ENCODE measurements at regions not wholly inside any gene's neighbourhood (a gene's known extent, or its start where the extent isn't known, plus 50 kb on each side); places are given as distances from the start of the nearest gene placed in this dataset.

DNA sequence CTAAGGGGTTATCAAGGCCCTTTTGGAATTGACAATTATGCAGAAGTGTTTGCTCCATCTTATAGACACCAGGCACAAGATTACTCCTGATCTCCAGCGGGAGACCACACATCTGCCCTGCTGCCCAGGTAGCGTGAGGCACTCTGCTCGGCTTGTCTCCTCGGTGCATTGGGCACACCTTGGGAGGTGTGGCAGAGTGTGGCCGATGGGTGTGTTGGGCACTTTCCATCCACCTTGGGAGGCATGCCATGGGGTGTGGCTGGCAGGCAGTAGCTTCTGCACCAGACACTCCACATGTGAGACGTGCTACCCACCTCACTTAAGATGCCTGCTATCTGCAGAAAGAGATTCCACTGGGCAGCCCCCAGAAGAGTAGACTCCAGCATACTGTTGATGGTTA, 54.1 kb downstream of the GADD45G start:
- Histone ChIP-seq H4K20me1 (replicated peaks in 1 of 2; ENCODE audit: control insufficient read depth in 1 of 2, insufficient read depth in 2 of 2, low read length in 2 of 2) (no peaks in the 10 kb centered on the region), H2BK12ac (ENCODE audit: low read depth, low read length) (peak overlapping the region; percentile 91; the same call in 1 of the 2 replicates), H3K18ac (ENCODE audit: extremely low read depth, low read length) (no peak overlapping the region), H3K36me3 (ENCODE audit: control insufficient read depth in 2 of 4, insufficient read depth in 4 of 4, low read length in 3 of 4) (no peaks in the 10 kb centered on the region), H3K14ac (ENCODE audit: insufficient read length) (no peak overlapping the region), H3K9ac (replicated peaks in 1 of 4; ENCODE audit: extremely low read depth in 1 of 4, low read depth in 3 of 4, low read length in 3 of 4) (no peak overlapping the region), H2AK5ac (ENCODE audit: low read depth, low read length) (no peak overlapping the region), H3K4ac (replicated peaks; ENCODE audit: insufficient read length, low read depth, low read length) (no peak overlapping the region), H4K91ac (replicated peaks; ENCODE audit: insufficient read length, low read length) (no peak overlapping the region), H3K4me3 (ENCODE audit: extremely low read depth in 1 of 4, insufficient read depth in 2 of 4, low read depth in 3 of 4, low read length in 4 of 4) (no peak overlapping the region), H3K27me3 (replicated peaks in 1 of 4; ENCODE audit: control insufficient read depth in 3 of 4, extremely low read depth in 1 of 4, insufficient read depth in 3 of 4, low read length in 3 of 4) (peaks cover 0 to 9% (median 0%) of the 10 kb centered on the region in 4 experiments; a peak in 1 of 7 replicates), H2AFZ (ENCODE audit: low read length) (no peak overlapping the region), H2BK15ac (ENCODE audit: low read length) (peak overlapping the region; percentile 90; the same call in 1 of the 2 replicates), H3K23me2 (ENCODE audit: low read depth, low read length) (no peaks in the 10 kb centered on the region), H3K9me3 (ENCODE audit: insufficient read depth in 2 of 2, low read depth in 1 of 2, low read length in 1 of 2) (no peaks in the 10 kb centered on the region), H2BK120ac (replicated peaks; ENCODE audit: low read depth, low read length) (no peak overlapping the region), H4K8ac (ENCODE audit: extremely low read depth, insufficient read depth, low read length) (no peak overlapping the region), H2BK20ac (ENCODE audit: low read length) (no peak overlapping the region), H4K5ac (ENCODE audit: insufficient read length, low read depth, low read length) (no peak overlapping the region), H3K79me2 (ENCODE audit: control insufficient read depth in 1 of 2, insufficient read depth in 2 of 2, low read length in 2 of 2) (no peaks in the 10 kb centered on the region), H3K4me2 (ENCODE audit: insufficient read depth in 1 of 2, low read depth in 2 of 2, low read length in 2 of 2) (no peak overlapping the region), H3K27ac (ENCODE audit: low read depth, low read length) (no peak overlapping the region), H3K23ac (ENCODE audit: insufficient read length) (no peak overlapping the region), H2BK5ac (ENCODE audit: low read depth, low read length) (no peak overlapping the region), H3K4me1 (replicated peaks in 1 of 4; ENCODE audit: control insufficient read depth in 3 of 4, insufficient read depth in 4 of 4, low read length in 3 of 4) (peaks cover 8 to 32% (median 19%) of the 10 kb centered on the region in 4 experiments), H3K56ac (replicated peaks; ENCODE audit: insufficient read length, low read depth, low read length) (no peak overlapping the region), H3K79me1 (ENCODE audit: low read depth, low read length) (no peaks in the 10 kb centered on the region)
- no peak for FAIRE-seq
- DNase-seq (ENCODE audit: low read depth in 1 of 2, low spot score in 2 of 2): no peak
- WGBS, 2 experiments (ENCODE audit: extremely low coverage in 1 of 2, insufficient coverage in 1 of 2, insufficient read length in 1 of 2, insufficient replicate concordance in 2 of 2, low coverage in 1 of 2, low lambda C conversion rate in 2 of 2, missing lambda C conversion rate in 1 of 2): 82% methylated on average over 6 of the region's 6 CpGs; no CpG with 5 or more reads in 1 of the 2 experiments
- ChIA-PET POLR2A (ENCODE audit: partially characterized antibody) (no interaction called here), CTCF (ENCODE audit: partially characterized antibody) (interaction anchor here (1.0 to 1.1 kb wide), 3 partner anchors 11 to 79 kb away, joined by 3 to 6 read pairs (median 3); no protein-coding TSS in a partner anchor)
- no peak for TF ChIP-seq ZNF274 (IDR thresholded peaks at IDR 0.05; ENCODE audit: borderline replicate concordance, extremely low read depth, low read length)
- no peak for TF ChIP-seq TAF1 (IDR thresholded peaks at IDR 0.05; ENCODE audit: low read depth, low read length)
- TF ChIP-seq RFX5 (IDR thresholded peaks at IDR 0.05; ENCODE audit: borderline replicate concordance, low read depth, low read length): no peak
- TF ChIP-seq SUZ12 (IDR thresholded peaks at IDR 0.05; ENCODE audit: low read length): no peak
- TF ChIP-seq, protein P1, sequence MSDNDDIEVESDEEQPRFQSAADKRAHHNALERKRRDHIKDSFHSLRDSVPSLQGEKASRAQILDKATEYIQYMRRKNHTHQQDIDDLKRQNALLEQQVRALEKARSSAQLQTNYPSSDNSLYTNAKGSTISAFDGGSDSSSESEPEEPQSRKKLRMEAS (IDR thresholded peaks at IDR 0.05): no peak
- TF ChIP-seq JUND (IDR thresholded peaks at IDR 0.05; ENCODE audit: low read length): no peak
- no peak for TF ChIP-seq KDM5A (IDR thresholded peaks at IDR 0.05; ENCODE audit: low read length)
- no peak for TF ChIP-seq TAF7 (optimal IDR thresholded peaks at IDR 0.05; ENCODE audit: borderline replicate concordance, low read depth, low read length)
- no peak for TF ChIP-seq SAP30 (IDR thresholded peaks at IDR 0.05; ENCODE audit: insufficient read depth, insufficient replicate concordance, low read length)
- TF ChIP-seq GABPA (IDR thresholded peaks at IDR 0.05; ENCODE audit: borderline replicate concordance, insufficient read depth, low read length): no peak
- TF ChIP-seq BACH1 (IDR thresholded peaks at IDR 0.05; ENCODE audit: low read length): no peak

Data from H1 (cell line).